Gastrocnemius medialis (tissue), 4 donors: ENCODE measurements at regions not wholly inside any gene's neighbourhood (a gene's known extent, or its start where the extent isn't known, plus 50 kb on each side); places are given as distances from the start of the nearest gene placed in this dataset.

Experiments used
- ATAC-seq, 2 donors: fragments of 150-250 bp; one replicate each; pipeline ENCODE4 v1.9.1; 2016
- DNase-seq, 2 donors: peaks; one replicate each; pipeline ENCODE4 v3.0.0-alpha.2; 2019
- H3K27ac ChIP-seq, 4 donors: fragments of 200-600 bp; sonication (generic); 1 replicate in 1 of 4; 2 replicates in 3 of 4; pipeline ENCODE4 v1.5.1; 2016 to 2018; ENCODE audit warnings: mild to moderate bottlenecking in 2 of 4, moderate library complexity in 1 of 4
- H3K27me3 ChIP-seq, 3 donors: fragments of 200-600 bp; sonication (generic) in 2 of 3; 1 replicate in 1 of 3; 2 replicates in 2 of 3; pipeline versions ENCODE4 v1.5.1 to v1.6.0; 2016 to 2019; ENCODE audit warnings: mild to moderate bottlenecking in 1 of 3, moderate library complexity in 1 of 3
- H3K36me3 ChIP-seq, 2 donors: fragments of 200-600 bp; sonication (generic) in 1 of 2; one replicate each; pipeline ENCODE4 v1.5.1; 2017 to 2018
- H3K4me1 ChIP-seq, 2 donors: fragments of 200-600 bp; sonication (generic) in 1 of 2; one replicate each; pipeline ENCODE4 v1.5.1; 2016 to 2017; ENCODE audit warnings: mild to moderate bottlenecking in 2 of 2
- H3K4me3 ChIP-seq, 4 donors: fragments of 200-600 bp; sonication (generic) in 3 of 4; 1 replicate in 1 of 4; 2 replicates in 3 of 4; pipeline ENCODE4 v1.5.1; 2016 to 2019; ENCODE audit warnings: mild to moderate bottlenecking in 2 of 4
- H3K9me3 ChIP-seq, 3 donors: fragments of 200-600 bp; sonication (generic) in 2 of 3; 1 replicate in 1 of 3; 2 replicates in 2 of 3; pipeline ENCODE4 v1.5.1; 2016 to 2019
- POLR2A ChIP-seq, 2 donors: fragments of 450-650 bp; IDR thresholded peaks; one replicate each; pipeline ENCODE4 v1.6.1; 2017; ENCODE audit warnings: antibody characterized with exemption in 2 of 2, mild to moderate bottlenecking in 2 of 2, moderate library complexity in 2 of 2
- in situ Hi-C, 4 donors: fragments of 200-750 bp; cut with MboI; loops; one replicate each; pipeline versions ENCODE4 v1.15.0 to v1.8.0; 2017; ENCODE audit warnings: low sequenced_read_pairs in 4 of 4
- intact Hi-C: fragments of 100-400 bp; cut with DNase I; formaldehyde crosslinking; loops from one replicate; pipeline ENCODE4 v1.15.1; 2023; ENCODE audit warnings: low total_unique reads
- TF ChIP-seq, protein P1 (sequence below), 5 experiments: fragments of 450-650 bp in 3 of 5; fragments of 200-600 bp in 2 of 5; sonication (generic) in 2 of 5; IDR thresholded peaks in 4 of 5; conservative IDR thresholded peaks in 1 of 5; 1 replicate in 4 of 5; 2 replicates in 1 of 5; pipeline ENCODE4 v1.5.1; 2016 to 2019; ENCODE audit warnings: antibody characterized with exemption in 5 of 5, mild to moderate bottlenecking in 3 of 5, moderate library complexity in 3 of 5

DNA sequence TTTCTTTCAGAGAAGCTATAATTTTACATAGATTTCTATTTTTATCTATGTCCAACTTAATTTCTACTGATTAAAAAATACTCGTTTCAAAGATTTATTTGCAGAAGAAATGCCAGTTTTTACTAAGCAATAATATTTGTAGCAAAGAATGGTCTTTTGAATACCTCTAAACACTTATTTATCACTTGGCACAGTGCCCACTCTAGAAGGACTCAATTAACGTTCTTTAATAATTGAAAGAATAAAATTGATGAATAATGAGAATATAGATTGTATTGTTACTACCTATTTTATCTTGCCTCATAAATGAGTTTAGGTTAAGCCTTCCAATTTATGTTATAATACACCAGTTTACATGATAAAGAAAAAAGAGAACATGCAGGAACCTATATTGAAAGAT is 889.7 kb upstream of the CDH9 start:
- no peak for DNase-seq
- intact Hi-C loops, result no loop called here
- Histone ChIP-seq H3K4me3 (no peak overlapping the region), H3K36me3 (no peaks in the 10 kb centered on the region), H3K9me3 (peaks cover 0 to 5% (median 0%) of the 10 kb centered on the region in 3 donors), H3K27me3 (no peaks in the 10 kb centered on the region), H3K4me1 (no peaks in the 10 kb centered on the region), H3K27ac (no peak overlapping the region)
- in situ Hi-C loops, result no loop called here
- TF ChIP-seq, protein P1, sequence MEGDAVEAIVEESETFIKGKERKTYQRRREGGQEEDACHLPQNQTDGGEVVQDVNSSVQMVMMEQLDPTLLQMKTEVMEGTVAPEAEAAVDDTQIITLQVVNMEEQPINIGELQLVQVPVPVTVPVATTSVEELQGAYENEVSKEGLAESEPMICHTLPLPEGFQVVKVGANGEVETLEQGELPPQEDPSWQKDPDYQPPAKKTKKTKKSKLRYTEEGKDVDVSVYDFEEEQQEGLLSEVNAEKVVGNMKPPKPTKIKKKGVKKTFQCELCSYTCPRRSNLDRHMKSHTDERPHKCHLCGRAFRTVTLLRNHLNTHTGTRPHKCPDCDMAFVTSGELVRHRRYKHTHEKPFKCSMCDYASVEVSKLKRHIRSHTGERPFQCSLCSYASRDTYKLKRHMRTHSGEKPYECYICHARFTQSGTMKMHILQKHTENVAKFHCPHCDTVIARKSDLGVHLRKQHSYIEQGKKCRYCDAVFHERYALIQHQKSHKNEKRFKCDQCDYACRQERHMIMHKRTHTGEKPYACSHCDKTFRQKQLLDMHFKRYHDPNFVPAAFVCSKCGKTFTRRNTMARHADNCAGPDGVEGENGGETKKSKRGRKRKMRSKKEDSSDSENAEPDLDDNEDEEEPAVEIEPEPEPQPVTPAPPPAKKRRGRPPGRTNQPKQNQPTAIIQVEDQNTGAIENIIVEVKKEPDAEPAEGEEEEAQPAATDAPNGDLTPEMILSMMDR (IDR thresholded peaks at IDR 0.05 in 4 of 5, conservative IDR thresholded peaks at IDR 0.05 in 1 of 5), result no peak
- TF ChIP-seq POLR2A (IDR thresholded peaks at IDR 0.05), result no peak
- ATAC-seq, result no peak

DNA sequence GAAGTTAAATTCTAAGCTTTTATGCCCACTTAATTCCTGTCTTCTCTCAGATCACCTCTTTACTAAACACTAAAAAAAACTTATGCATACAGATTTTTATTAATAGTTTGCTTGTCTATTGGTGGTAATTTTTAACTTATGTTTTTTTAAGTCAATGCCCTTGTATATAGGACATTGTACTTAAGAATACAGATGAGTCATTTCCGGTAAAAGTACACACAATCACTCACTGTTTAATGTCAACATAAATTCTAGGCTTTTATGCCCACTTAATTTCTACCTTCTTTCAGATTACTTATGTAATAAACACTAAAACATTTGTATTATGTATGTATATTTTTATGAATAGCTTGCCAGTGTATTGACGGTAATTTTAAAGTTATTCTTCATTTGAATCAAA is 872.8 kb upstream of the CDH9 start:
- DNase-seq (no peak), ATAC-seq (no peak)
- TF ChIP-seq, protein P1 (IDR thresholded peaks at IDR 0.05 in 4 of 5, conservative IDR thresholded peaks at IDR 0.05 in 1 of 5), result no peak
- TF ChIP-seq POLR2A (IDR thresholded peaks at IDR 0.05), result no peak
- Histone ChIP-seq H3K4me3 (no peak overlapping the region), H3K27ac (no peak overlapping the region), H3K9me3 (no peaks in the 10 kb centered on the region), H3K4me1 (no peaks in the 10 kb centered on the region), H3K36me3 (no peaks in the 10 kb centered on the region), H3K27me3 (no peaks in the 10 kb centered on the region)
- in situ Hi-C loops, result no loop called here
- intact Hi-C loops, result no loop called here

DNA sequence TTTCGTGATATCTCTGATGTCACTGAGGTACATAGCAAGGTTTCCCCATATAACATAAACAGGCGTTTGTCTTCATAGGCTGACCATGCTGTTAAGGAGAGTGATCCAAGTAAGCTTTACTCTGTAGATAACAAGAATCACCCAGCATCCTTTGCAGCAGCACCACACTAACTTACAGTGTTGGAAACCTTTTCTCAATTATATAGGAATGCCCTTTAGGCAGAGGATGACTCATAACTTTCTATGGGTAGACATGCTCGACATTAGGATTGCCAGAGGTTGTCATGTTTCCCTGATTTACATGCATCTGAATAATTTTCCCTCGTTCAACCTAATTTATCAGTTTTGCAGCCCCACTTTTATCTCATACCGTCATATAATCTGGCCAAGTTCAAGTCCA is 870.0 kb upstream of the CDH9 start:
- no peaks in the 10 kb centered on the region for H3K36me3 ChIP-seq
- no peaks in the 10 kb centered on the region for H3K4me1 ChIP-seq
- H3K27me3 ChIP-seq, result no peaks in the 10 kb centered on the region
- H3K4me3 ChIP-seq, result no peak overlapping the region
- ATAC-seq (no peak), DNase-seq (no peak)
- H3K27ac ChIP-seq, result no peak overlapping the region
- intact Hi-C loops (no loop called here), in situ Hi-C loops (no loop called here)
- H3K9me3 ChIP-seq, result no peaks in the 10 kb centered on the region
- TF ChIP-seq, protein P1 (IDR thresholded peaks at IDR 0.05 in 4 of 5, conservative IDR thresholded peaks at IDR 0.05 in 1 of 5), result no peak
- TF ChIP-seq POLR2A (IDR thresholded peaks at IDR 0.05), result no peak

DNA sequence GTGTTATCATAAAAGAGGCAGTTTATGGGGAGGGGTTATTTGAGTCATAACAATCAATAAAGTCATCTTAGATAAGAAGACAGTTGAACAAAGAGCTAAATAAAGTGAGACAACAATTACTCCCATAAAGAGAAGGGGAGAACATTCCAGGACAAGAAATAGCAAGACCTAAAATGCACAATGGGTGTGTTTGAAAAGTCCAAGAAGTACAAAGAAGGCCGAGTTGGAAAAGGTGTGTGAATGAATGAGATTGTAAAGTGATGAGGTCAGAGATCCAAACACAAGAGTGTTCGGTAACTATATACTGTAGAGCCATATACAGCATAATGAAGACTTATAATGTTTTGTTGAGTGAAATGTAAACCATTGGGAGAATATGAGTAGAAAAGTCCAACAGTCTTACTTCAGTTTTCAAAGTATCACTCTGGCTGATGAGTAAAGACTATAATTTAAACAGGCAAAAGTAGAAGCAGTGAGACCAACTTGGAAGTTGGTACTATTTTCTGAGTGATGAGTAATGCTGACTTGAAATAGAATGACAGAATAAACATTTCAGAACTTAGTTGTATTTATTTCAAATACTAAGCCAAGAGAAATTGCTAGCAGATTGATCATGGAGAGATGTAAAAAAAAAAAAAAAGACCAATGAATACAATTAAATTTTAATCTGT is 868.7 kb upstream of the CDH9 start:
- TF ChIP-seq, protein P1 (IDR thresholded peaks at IDR 0.05 in 4 of 5, conservative IDR thresholded peaks at IDR 0.05 in 1 of 5), result no peak
- TF ChIP-seq POLR2A (IDR thresholded peaks at IDR 0.05), result no peak
- in situ Hi-C loops (no loop called here), intact Hi-C loops (no loop called here)

DNA sequence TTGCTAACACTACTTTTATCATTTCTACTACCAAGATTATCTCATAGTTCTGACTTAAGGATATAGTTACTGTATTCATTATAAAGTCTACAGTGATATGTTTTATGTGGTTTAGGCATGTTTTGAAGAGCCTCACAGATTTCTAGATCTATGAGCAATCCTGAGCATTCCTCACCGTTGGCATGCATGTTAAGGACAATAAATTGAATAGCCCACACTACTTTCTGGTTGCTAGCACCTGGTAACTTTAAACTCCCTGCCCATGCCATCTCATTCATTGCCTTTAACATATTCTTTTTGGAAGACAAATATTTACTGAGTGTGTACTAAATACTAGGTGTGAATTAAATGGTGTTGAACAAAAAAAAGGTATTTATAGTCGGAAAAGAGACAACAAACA is 868.1 kb upstream of the CDH9 start:
- TF ChIP-seq, protein P1 (IDR thresholded peaks at IDR 0.05 in 4 of 5, conservative IDR thresholded peaks at IDR 0.05 in 1 of 5), result no peak
- TF ChIP-seq POLR2A (IDR thresholded peaks at IDR 0.05), result no peak
- ATAC-seq (no peak), DNase-seq (no peak)
- Histone ChIP-seq H3K4me1 (no peaks in the 10 kb centered on the region), H3K27me3 (no peaks in the 10 kb centered on the region), H3K27ac (no peak overlapping the region), H3K9me3 (no peaks in the 10 kb centered on the region), H3K4me3 (no peak overlapping the region), H3K36me3 (no peaks in the 10 kb centered on the region)
- in situ Hi-C loops (no loop called here), intact Hi-C loops (no loop called here)

More for the DNA sequence above, 868.7 kb upstream of the CDH9 start:
- Histone ChIP-seq H3K4me1 (no peaks in the 10 kb centered on the region), H3K4me3 (no peak overlapping the region), H3K27ac (no peak overlapping the region), H3K36me3 (no peaks in the 10 kb centered on the region), H3K9me3 (no peaks in the 10 kb centered on the region), H3K27me3 (no peaks in the 10 kb centered on the region)
- DNase-seq (no peak), ATAC-seq (no peak)
